H1 (cell line): ENCODE measurements at regions not wholly inside any gene's neighbourhood (a gene's known extent, or its start where the extent isn't known, plus 50 kb on each side); places are given as distances from the start of the nearest gene placed in this dataset.
"Not testable (repeated sequence)": the region's sequence is repeated elsewhere in the genome, so short reads cannot be mapped to it uniquely, and the experiment has no call there.

Experiments used
- CTCF ChIA-PET: fragments of 300-600 bp; sonication (Branson Sonifier 250); formaldehyde crosslinking; loops from one replicate; lab custom pipeline; 2021; ENCODE audit not compliant: partially characterized antibody; lab: Charles Lee
- POLR2A ChIA-PET: fragments of 300-600 bp; sonication (Branson Sonifier 250); formaldehyde crosslinking; loops from one replicate; lab custom pipeline; 2021; ENCODE audit warnings: inconsistent platforms; ENCODE audit not compliant: partially characterized antibody; lab: Charles Lee
- DNase-seq, 2 experiments: peaks; one replicate each; pipeline versions ENCODE4 v3.0.0 to v3.0.0-alpha.2; 2010 to 2022; ENCODE audit warnings: low spot score in 2 of 2, low read depth in 1 of 2, mixed read lengths in 1 of 2
- FAIRE-seq: peaks from 2 replicates; lab custom pipeline; 2011; peaks lifted over from hg19 to GRCh38; lab: Jason Lieb, UNC
- H2AFZ ChIP-seq: 2 replicates; pipeline ENCODE4 v1.8.1; 2012; ENCODE audit warnings: low read length, inconsistent platforms
- H2AK5ac ChIP-seq: 2 replicates; pipeline ENCODE4 v1.6.1; 2013; ENCODE audit warnings: low read depth, low read length
- H2BK120ac ChIP-seq: replicated peaks from 2 replicates; pipeline ENCODE3; 2013; ENCODE audit warnings: low read depth, low read length, inconsistent platforms
- H2BK12ac ChIP-seq: 2 replicates; pipeline ENCODE4 v1.6.1; 2013; ENCODE audit warnings: low read depth, low read length
- H2BK15ac ChIP-seq: 2 replicates; pipeline ENCODE4 v1.6.1; 2013; ENCODE audit warnings: low read length
- H2BK20ac ChIP-seq: 2 replicates; pipeline ENCODE4 v1.6.1; 2013; ENCODE audit warnings: low read length
- H2BK5ac ChIP-seq: 2 replicates; pipeline ENCODE4 v1.6.1; 2013; ENCODE audit warnings: low read depth, low read length
- H3K14ac ChIP-seq: 2 replicates; pipeline ENCODE4 v1.6.1; 2013; ENCODE audit warnings: inconsistent platforms; ENCODE audit not compliant: insufficient read length
- H3K18ac ChIP-seq: 2 replicates; pipeline ENCODE4 v1.6.1; 2013; ENCODE audit warnings: low read length; ENCODE audit errors: extremely low read depth
- H3K23ac ChIP-seq: 2 replicates; pipeline ENCODE4 v1.6.1; 2013; ENCODE audit warnings: inconsistent platforms; ENCODE audit not compliant: insufficient read length
- H3K23me2 ChIP-seq: 2 replicates; pipeline ENCODE4 v1.6.1; 2013; ENCODE audit warnings: low read depth, low read length
- H3K27ac ChIP-seq: 2 replicates; pipeline ENCODE4 v1.6.1; 2011; ENCODE audit warnings: low read depth, low read length, inconsistent platforms
- H3K27me3 ChIP-seq, 4 experiments: replicated peaks in 1 of 4; 1 replicate in 1 of 4; 2 replicates in 3 of 4; pipeline versions ENCODE4 v1.6.1 to v1.8.1; 2011 to 2013; ENCODE audit warnings: low read length in 3 of 4, mild to moderate bottlenecking in 3 of 4, inconsistent platforms in 2 of 4, mixed read lengths in 2 of 4, moderate library complexity in 1 of 4; ENCODE audit not compliant: control insufficient read depth in 3 of 4, insufficient read depth in 3 of 4; ENCODE audit errors: extremely low read depth in 1 of 4
- H3K36me3 ChIP-seq, 4 experiments: 2 replicates each; pipeline versions ENCODE4 v1.6.1 to v1.8.1; 2011 to 2013; ENCODE audit warnings: mild to moderate bottlenecking in 4 of 4, low read length in 3 of 4, moderate library complexity in 2 of 4, control low read depth in 1 of 4, inconsistent platforms in 1 of 4; ENCODE audit not compliant: insufficient read depth in 4 of 4, control insufficient read depth in 2 of 4
- H3K4ac ChIP-seq: replicated peaks from 2 replicates; pipeline ENCODE3; 2013; ENCODE audit warnings: low read length, low read depth, mixed read lengths, inconsistent platforms; ENCODE audit not compliant: insufficient read length
- H3K4me1 ChIP-seq, 4 experiments: replicated peaks in 1 of 4; 1 replicate in 1 of 4; 2 replicates in 3 of 4; pipeline versions ENCODE4 v1.6.1 to v1.8.1; 2011 to 2013; ENCODE audit warnings: low read length in 3 of 4, inconsistent platforms in 2 of 4, mixed read lengths in 1 of 4; ENCODE audit not compliant: insufficient read depth in 4 of 4, control insufficient read depth in 3 of 4
- H3K4me2 ChIP-seq, 2 experiments: 2 replicates each; pipeline versions ENCODE4 v1.6.1 to v1.8.1; 2011 to 2013; ENCODE audit warnings: low read depth in 2 of 2, low read length in 2 of 2, control low read depth in 1 of 2, inconsistent platforms in 1 of 2, mild to moderate bottlenecking in 1 of 2; ENCODE audit not compliant: insufficient read depth in 1 of 2
- H3K4me3 ChIP-seq, 4 experiments: fragments of 200-600, 300-600 bp in 1 of 4; sonication (generic), shearing (Covaris generic), sonication (Bioruptor Twin) in 1 of 4; 2 replicates each; pipeline versions ENCODE4 v1.5.1 to v1.8.1; 2011 to 2016; ENCODE audit warnings: low read length in 4 of 4, low read depth in 3 of 4, control low read depth in 2 of 4, inconsistent platforms in 2 of 4, mild to moderate bottlenecking in 2 of 4, mixed read lengths in 1 of 4, moderate library complexity in 1 of 4; ENCODE audit not compliant: insufficient read depth in 2 of 4; ENCODE audit errors: extremely low read depth in 1 of 4
- H3K56ac ChIP-seq: replicated peaks from 2 replicates; pipeline ENCODE3; 2013; ENCODE audit warnings: low read depth, mild to moderate bottlenecking, mixed read lengths, low read length, inconsistent platforms; ENCODE audit not compliant: insufficient read length
- H3K79me1 ChIP-seq: 2 replicates; pipeline ENCODE4 v1.6.1; 2013; ENCODE audit warnings: low read depth, low read length, control low read depth
- H3K79me2 ChIP-seq, 2 experiments: 2 replicates each; pipeline versions ENCODE4 v1.6.1 to v1.8.1; 2012 to 2013; ENCODE audit warnings: low read length in 2 of 2, mild to moderate bottlenecking in 2 of 2, inconsistent platforms in 1 of 2; ENCODE audit not compliant: insufficient read depth in 2 of 2, control insufficient read depth in 1 of 2
- H3K9ac ChIP-seq, 4 experiments: replicated peaks in 1 of 4; 1 replicate in 1 of 4; 2 replicates in 3 of 4; pipeline versions ENCODE4 v1.6.1 to v1.8.1; 2011 to 2013; ENCODE audit warnings: low read depth in 3 of 4, low read length in 3 of 4, control low read depth in 2 of 4, mild to moderate bottlenecking in 2 of 4, moderate library complexity in 2 of 4, inconsistent platforms in 1 of 4; ENCODE audit errors: extremely low read depth in 1 of 4
- H3K9me3 ChIP-seq, 2 experiments: 2 replicates each; pipeline versions ENCODE4 v1.6.1 to v1.8.1; 2012 to 2013; ENCODE audit warnings: mild to moderate bottlenecking in 2 of 2, moderate library complexity in 2 of 2, control low read depth in 1 of 2, inconsistent platforms in 1 of 2, low read depth in 1 of 2, low read length in 1 of 2, mixed read lengths in 1 of 2; ENCODE audit not compliant: insufficient read depth in 2 of 2
- H4K20me1 ChIP-seq, 2 experiments: replicated peaks in 1 of 2; 2 replicates each; pipeline versions ENCODE3 to v1.8.1; 2011 to 2013; ENCODE audit warnings: inconsistent platforms in 2 of 2, low read length in 2 of 2, mild to moderate bottlenecking in 1 of 2; ENCODE audit not compliant: insufficient read depth in 2 of 2, control insufficient read depth in 1 of 2
- H4K5ac ChIP-seq: 2 replicates; pipeline ENCODE4 v1.6.1; 2013; ENCODE audit warnings: low read length, low read depth, mixed read lengths, inconsistent platforms; ENCODE audit not compliant: insufficient read length
- H4K8ac ChIP-seq: 2 replicates; pipeline ENCODE4 v1.8.0; 2013; ENCODE audit warnings: mild to moderate bottlenecking, moderate library complexity, low read length, inconsistent platforms; ENCODE audit not compliant: insufficient read depth; ENCODE audit errors: extremely low read depth
- H4K91ac ChIP-seq: replicated peaks from 2 replicates; pipeline ENCODE3; 2013; ENCODE audit warnings: low read length, mixed read lengths, inconsistent platforms; ENCODE audit not compliant: insufficient read length
- BRCA1 ChIP-seq: IDR thresholded peaks from 2 replicates; pipeline ENCODE4 v1.6.1; 2012; ENCODE audit warnings: low read depth, low read length, improper control_type of control experiment
- KDM5A ChIP-seq: fragments of 200-600 bp; IDR thresholded peaks from 2 replicates; pipeline ENCODE4 v1.7.1; 2012; ENCODE audit warnings: mild to moderate bottlenecking, low read length, inconsistent platforms, mixed read lengths
- WGBS, 2 experiments: shearing (Covaris generic) in 1 of 2; methylation state at CpG; one replicate each; pipeline versions ENCODE4 v1.1.6 to v1.1.7; 2013 to 2015; ENCODE audit warnings: low lambda C conversion rate in 2 of 2, mixed read lengths in 2 of 2, inconsistent platforms in 1 of 2, low coverage in 1 of 2, missing lambda C conversion rate in 1 of 2; ENCODE audit not compliant: insufficient replicate concordance in 2 of 2, insufficient coverage in 1 of 2, insufficient read length in 1 of 2; ENCODE audit errors: extremely low coverage in 1 of 2, missing lambda C conversion rate in 1 of 2; 5-methylcytosine and 5-hydroxymethylcytosine counted together

DNA sequence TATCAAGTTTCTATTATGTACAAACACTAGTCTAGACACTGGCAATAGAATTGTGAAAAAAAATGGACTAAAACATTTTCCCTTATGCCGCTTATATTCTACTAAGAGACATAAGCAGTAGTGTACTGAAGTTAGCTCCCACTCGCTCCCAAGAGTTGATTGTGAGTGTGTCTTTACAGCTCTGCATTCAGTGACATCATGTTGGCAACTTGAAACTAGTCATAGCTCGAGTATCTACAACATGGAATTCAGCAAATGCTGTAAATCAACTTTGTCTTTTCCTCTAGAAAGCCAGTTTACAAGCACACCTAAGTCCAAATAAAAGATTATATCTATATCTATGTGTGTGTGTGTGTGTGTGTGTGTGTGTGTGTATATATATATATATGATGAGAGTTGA lies 58.8 kb upstream of the MAGI2 start (continued):
- no peak for TF ChIP-seq BRCA1
- TF ChIP-seq KDM5A = no peak

DNA sequence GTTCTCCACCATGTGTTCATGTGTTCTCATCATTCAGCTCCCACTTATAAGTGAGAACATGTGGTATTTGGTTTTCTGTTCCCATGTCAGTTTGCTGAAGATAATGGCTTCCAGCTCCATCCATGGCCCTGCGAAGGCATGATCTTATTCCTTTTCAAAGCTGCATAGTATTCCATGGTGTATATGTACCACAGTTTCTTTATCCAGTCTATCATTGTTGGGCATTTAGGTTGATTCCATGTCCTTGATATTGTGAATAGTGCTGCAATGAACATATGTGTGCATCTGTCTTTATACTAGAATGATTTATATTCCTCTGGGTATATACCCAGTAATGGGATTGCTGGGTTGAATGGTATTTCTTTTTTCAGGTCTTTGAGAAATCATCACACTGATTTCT lies 57.6 kb upstream of the MAGI2 start:
- H2BK15ac ChIP-seq, H4K5ac ChIP-seq, H2AFZ ChIP-seq, H3K4me1 ChIP-seq, H3K9ac ChIP-seq, H2BK120ac ChIP-seq, H3K23me2 ChIP-seq, H3K4me3 ChIP-seq, H3K79me2 ChIP-seq, H4K8ac ChIP-seq, H4K20me1 ChIP-seq, H3K9me3 ChIP-seq, CTCF ChIA-PET, H3K4me2 ChIP-seq, DNase-seq, H4K91ac ChIP-seq, H3K27ac ChIP-seq, H3K14ac ChIP-seq, H3K56ac ChIP-seq, FAIRE-seq, H2BK12ac ChIP-seq, H3K18ac ChIP-seq, H2AK5ac ChIP-seq, H2BK20ac ChIP-seq, H3K4ac ChIP-seq, POLR2A ChIA-PET, H3K36me3 ChIP-seq, H3K79me1 ChIP-seq, H3K23ac ChIP-seq, H3K27me3 ChIP-seq, H2BK5ac ChIP-seq: not testable (repeated sequence)
- WGBS, 2 experiments = 100% methylated on average over 1 of the region's 1 CpG; no CpG with 5 or more reads in 1 of the 2 experiments
